CD14-positive monocyte (primary cell): ENCODE measurements at regions not wholly inside any gene's neighbourhood (a gene's known extent, or its start where the extent isn't known, plus 50 kb on each side); places are given as distances from the start of the nearest gene placed in this dataset.

ENCODE experiments used
- DNase-seq, 3 donors: peaks; one replicate each; pipeline ENCODE4 v3.0.0-alpha.2; 2011 to 2022
- H2AFZ ChIP-seq: 2 replicates; pipeline ENCODE4 v1.6.0; 2012; ENCODE audit warnings: mild to moderate bottlenecking, low read depth, low read length, inconsistent platforms; ENCODE audit not compliant: insufficient read depth, poor library complexity, severe bottlenecking
- H3K27ac ChIP-seq, 2 donors: 1 replicate in 1 of 2; 2 replicates in 1 of 2; pipeline ENCODE4 v1.5.1; 2012 to 2013; ENCODE audit warnings: low read length in 2 of 2, control low read depth in 1 of 2, inconsistent platforms in 1 of 2, low read depth in 1 of 2, mild to moderate bottlenecking in 1 of 2
- H3K27me3 ChIP-seq, 2 donors: one replicate each; pipeline versions ENCODE4 v1.6.0 to v1.6.1; 2011 to 2013; ENCODE audit warnings: low read length in 2 of 2; ENCODE audit not compliant: control insufficient read depth in 2 of 2, insufficient read depth in 2 of 2
- H3K36me3 ChIP-seq, 2 donors: replicated peaks in 1 of 2; 1 replicate in 1 of 2; 2 replicates in 1 of 2; pipeline versions ENCODE4 v1.5.1 to v1.6.1; 2012 to 2013; ENCODE audit warnings: low read length in 2 of 2, control low read depth in 1 of 2, inconsistent platforms in 1 of 2, mild to moderate bottlenecking in 1 of 2; ENCODE audit not compliant: insufficient read depth in 2 of 2, control insufficient read depth in 1 of 2
- H3K4me1 ChIP-seq, 2 donors: 1 replicate in 1 of 2; 2 replicates in 1 of 2; pipeline versions ENCODE4 v1.5.1 to v1.6.1; 2012 to 2013; ENCODE audit warnings: low read length in 2 of 2, control low read depth in 1 of 2, inconsistent platforms in 1 of 2, mild to moderate bottlenecking in 1 of 2, moderate library complexity in 1 of 2; ENCODE audit not compliant: insufficient read depth in 2 of 2, control insufficient read depth in 1 of 2
- H3K4me2 ChIP-seq: replicated peaks from 2 replicates; pipeline ENCODE3; 2012; ENCODE audit warnings: low read length, moderate library complexity, mild to moderate bottlenecking; ENCODE audit not compliant: poor library complexity, severe bottlenecking; ENCODE audit errors: extremely low read depth
- H3K4me3 ChIP-seq, 3 experiments: fragments of 200-600 bp in 1 of 3; sonication (generic) in 1 of 3; replicated peaks in 1 of 3; 1 replicate in 2 of 3; 2 replicates in 1 of 3; pipeline ENCODE4 v1.5.1; 2011 to 2013; ENCODE audit warnings: low read length in 3 of 3, mild to moderate bottlenecking in 3 of 3, control low read depth in 2 of 3, low read depth in 2 of 3, inconsistent platforms in 1 of 3, moderate library complexity in 1 of 3
- H3K79me2 ChIP-seq: 2 replicates; pipeline ENCODE4 v1.6.0; 2012; ENCODE audit warnings: mild to moderate bottlenecking, control low read depth, inconsistent platforms, low read length, moderate library complexity; ENCODE audit not compliant: insufficient read depth
- H3K9ac ChIP-seq: 2 replicates; pipeline ENCODE4 v1.6.0; 2017; ENCODE audit warnings: low read length, mild to moderate bottlenecking; ENCODE audit not compliant: insufficient read depth, poor library complexity, severe bottlenecking
- H3K9me3 ChIP-seq, 2 donors: replicated peaks in 1 of 2; 1 replicate in 1 of 2; 2 replicates in 1 of 2; pipeline versions ENCODE4 v1.5.1 to v1.6.1; 2012 to 2013; ENCODE audit warnings: low read length in 2 of 2, control low read depth in 1 of 2; ENCODE audit not compliant: control insufficient read depth in 1 of 2, insufficient read depth in 1 of 2
- H4K20me1 ChIP-seq: 2 replicates; pipeline ENCODE4 v1.6.0; 2012; ENCODE audit warnings: mild to moderate bottlenecking, low read length, control low read depth, moderate library complexity; ENCODE audit not compliant: insufficient read depth
- H3K27ac Mint-ChIP-seq, 7 donors: one replicate each; pipeline ENCODE4 v1.8.0; 2020; ENCODE audit warnings: mild to moderate bottlenecking in 7 of 7, mixed read lengths in 7 of 7, moderate library complexity in 6 of 7, inconsistent platforms in 2 of 7
- H3K27me3 Mint-ChIP-seq, 3 donors: one replicate each; pipeline ENCODE4 v1.8.0; 2021 to 2022; ENCODE audit warnings: low read depth in 3 of 3, mild to moderate bottlenecking in 3 of 3, mixed read lengths in 3 of 3, moderate library complexity in 3 of 3, inconsistent platforms in 1 of 3
- H3K36me3 Mint-ChIP-seq, 2 donors: one replicate each; pipeline ENCODE4 v1.8.0; 2020; ENCODE audit warnings: mixed read lengths in 2 of 2, inconsistent platforms in 1 of 2, mild to moderate bottlenecking in 1 of 2
- H3K4me1 Mint-ChIP-seq: one replicate; pipeline ENCODE4 v1.8.0; 2020; ENCODE audit warnings: mild to moderate bottlenecking, mixed read lengths
- H3K4me3 Mint-ChIP-seq, 2 donors: one replicate each; pipeline ENCODE4 v1.8.0; 2020; ENCODE audit warnings: mild to moderate bottlenecking in 2 of 2, mixed read lengths in 2 of 2, moderate library complexity in 1 of 2
- H3K9me3 Mint-ChIP-seq, 7 donors: one replicate each; pipeline ENCODE4 v1.8.0; 2020 to 2022; ENCODE audit warnings: mixed read lengths in 7 of 7, mild to moderate bottlenecking in 6 of 7, moderate library complexity in 6 of 7, inconsistent platforms in 2 of 7
- CTCF ChIP-seq: fragments of 200-600 bp; IDR thresholded peaks from one replicate; pipeline ENCODE4 v1.8.0; 2022; ENCODE audit warnings: antibody characterized with exemption, mild to moderate bottlenecking
- WGBS: methylation state at CpG from one replicate; pipeline ENCODE4 v1.1.5; 2013; ENCODE audit warnings: missing lambda C conversion rate; ENCODE audit not compliant: insufficient coverage; 5-methylcytosine and 5-hydroxymethylcytosine counted together
- intact Hi-C, 2 donors: fragments of 100-400 bp; cut with micrococcal nuclease; formaldehyde crosslinking; loops; one replicate each; pipeline versions ENCODE4 v1.15.0 to v1.15.1; 2023

DNA sequence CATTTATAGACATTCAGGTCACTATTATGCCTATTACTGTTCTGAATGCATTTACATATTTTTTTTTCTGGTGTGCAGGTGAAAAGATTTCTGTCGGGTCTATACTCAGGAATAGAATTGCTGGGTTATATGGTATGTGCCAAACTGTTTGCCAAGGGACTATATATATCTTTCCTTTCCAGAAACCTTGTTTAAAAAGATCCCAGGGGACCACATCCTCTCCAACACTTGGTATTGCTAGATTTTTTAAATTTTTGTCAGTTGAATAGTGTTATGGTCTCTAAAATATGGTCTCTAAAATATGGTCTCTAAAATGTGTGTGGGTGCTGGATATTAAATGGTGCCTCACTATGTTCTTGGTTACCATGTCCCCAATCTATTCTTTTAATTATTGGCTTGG, 131.3 kb downstream of the INSIG2 start:
- peaks cover 63 to 85% of the 10 kb centered on the region in 2 donors for H3K27me3 ChIP-seq
- peaks cover 0 to 16% (median 3%) of the 10 kb centered on the region in 7 donors for H3K9me3 Mint-ChIP-seq
- no peak for DNase-seq
- no peaks in the 10 kb centered on the region for H4K20me1 ChIP-seq
- peaks cover 0 to 9% of the 10 kb centered on the region in 2 donors for H3K36me3 Mint-ChIP-seq
- H3K4me1 Mint-ChIP-seq = peaks cover 11% of the 10 kb centered on the region
- H3K9ac ChIP-seq = no peak overlapping the region
- H3K4me3 ChIP-seq = no peak overlapping the region
- peaks cover 0 to 2% of the 10 kb centered on the region in 2 donors for H3K9me3 ChIP-seq
- H3K27me3 Mint-ChIP-seq = peaks cover 58 to 78% (median 69%) of the 10 kb centered on the region in 3 donors
- intact Hi-C loops = loop anchor here (5.0 to 10.0 kb wide), 2 partner anchors 638 to 1075 kb away; no protein-coding TSS in a partner anchor
- H3K4me1 ChIP-seq = peaks cover 12% of the 10 kb centered on the region in 2 donors
- H3K4me2 ChIP-seq = no peak overlapping the region
- H3K79me2 ChIP-seq = no peaks in the 10 kb centered on the region
- TF ChIP-seq CTCF = no peak
- no peak overlapping the region for H3K27ac Mint-ChIP-seq
- no peaks in the 10 kb centered on the region for H3K36me3 ChIP-seq
- no CpG with 5 or more reads among the region's 1 CpG for WGBS
- H3K4me3 Mint-ChIP-seq = no peak overlapping the region
- H3K27ac ChIP-seq = no peak overlapping the region
- H2AFZ ChIP-seq = no peak overlapping the region

- H3K27me3 Mint-ChIP-seq = peaks cover 34 to 72% (median 43%) of the 10 kb centered on the region in 3 donors
- no CpG with 5 or more reads among the region's 3 CpGs for WGBS
- Histone ChIP-seq H3K4me2 (no peak overlapping the region), H3K4me3 (no peak overlapping the region), H3K27ac (no peak overlapping the region), H3K36me3 (no peaks in the 10 kb centered on the region), H3K9me3 (no peaks in the 10 kb centered on the region), H3K9ac (no peak overlapping the region), H3K4me1 (no peaks in the 10 kb centered on the region), H2AFZ (no peak overlapping the region), H3K27me3 (peaks cover 46 to 82% of the 10 kb centered on the region in 2 donors), H3K79me2 (no peaks in the 10 kb centered on the region), H4K20me1 (no peaks in the 10 kb centered on the region)
- TF ChIP-seq CTCF = no peak
- H3K4me3 Mint-ChIP-seq = no peak overlapping the region
- intact Hi-C loops = no loop called here
- H3K27ac Mint-ChIP-seq = no peak overlapping the region
- H3K36me3 Mint-ChIP-seq = no peaks in the 10 kb centered on the region
- H3K4me1 Mint-ChIP-seq = no peaks in the 10 kb centered on the region
- no peaks in the 10 kb centered on the region for H3K9me3 Mint-ChIP-seq
- no peak for DNase-seq
Measured at GRCh38 chr2:118216224-118216623, 128.0 kb downstream of the INSIG2 start.
